ENCODE measurements at regions not wholly inside any gene's neighbourhood (a gene's known extent, or its start where the extent isn't known, plus 50 kb on each side); places are given as distances from the start of the nearest gene placed in this dataset.

- Histone ChIP-seq H3K36me3 (replicated peaks in 1 of 2; ENCODE audit: control extremely low read depth in 1 of 2, control insufficient read depth in 1 of 2, extremely low read depth in 1 of 2, insufficient read depth in 2 of 2, low read length in 1 of 2) (no peaks in the 10 kb centered on the region), H3K79me2 (ENCODE audit: control insufficient read depth, insufficient read depth, low read length) (no peaks in the 10 kb centered on the region), H3K4me3 (ENCODE audit: control extremely low read depth in 1 of 5, extremely low read depth in 1 of 5, insufficient read depth in 1 of 5, low read depth in 2 of 5, low read length in 4 of 5) (no peak overlapping the region), H3K4me2 (replicated peaks; ENCODE audit: low read depth, low read length, poor library complexity, severe bottlenecking) (no peak overlapping the region), H3K4me1 (ENCODE audit: control insufficient read depth in 2 of 2, insufficient read depth in 2 of 2, low read length in 2 of 2) (no peaks in the 10 kb centered on the region), H3K9ac (ENCODE audit: low read length) (no peak overlapping the region), H3K27me3 (replicated peaks in 1 of 4; ENCODE audit: control extremely low read depth in 1 of 4, control insufficient read depth in 3 of 4, insufficient read depth in 4 of 4, low read length in 3 of 4) (no peaks in the 10 kb centered on the region), H3K27ac (ENCODE audit: low read length in 2 of 2) (no peak overlapping the region), H4K20me1 (ENCODE audit: control insufficient read depth, insufficient read depth, low read length, poor library complexity, severe bottlenecking) (no peaks in the 10 kb centered on the region), H3K9me3 (ENCODE audit: control extremely low read depth in 1 of 3, control insufficient read depth in 2 of 3, insufficient read depth in 1 of 3, low read length in 2 of 3) (peaks cover 0 to 5% (median 1%) of the 10 kb centered on the region in 3 donors), H2AFZ (ENCODE audit: insufficient read depth, low read depth, low read length, poor library complexity, severe bottlenecking) (no peak overlapping the region)
- POLR2A ChIA-PET, result no interaction called here
- Mint-ChIP-seq H3K27ac (no peak overlapping the region), H3K9me3 (ENCODE audit: insufficient read depth) (peaks cover 2% of the 10 kb centered on the region), H3K4me3 (no peak overlapping the region), H3K4me1 (peaks cover 2% of the 10 kb centered on the region), H3K27me3 (no peaks in the 10 kb centered on the region)
- no peak for ATAC-seq (ENCODE audit: low read depth)
- TF ChIP-seq EZH2 (IDR thresholded peaks at IDR 0.05; ENCODE audit: borderline replicate concordance, insufficient read depth, low read depth, low read length, poor library complexity, severe bottlenecking), result no peak
- no peak for TF ChIP-seq CTCF (IDR thresholded peaks at IDR 0.05)
- intact Hi-C loops (cut with micrococcal nuclease), result no loop called here
- no peak for DNase-seq
- CTCF ChIA-PET, result no interaction called here
- WGBS (ENCODE audit: insufficient coverage), result no CpG with 5 or more reads among the region's 1 CpG
Measured at GRCh38 chr3:16738451-16738850, 133.2 kb upstream of the DAZL start.

- Histone ChIP-seq H3K4me2 (replicated peaks; ENCODE audit: low read depth, low read length, poor library complexity, severe bottlenecking) (no peak overlapping the region), H2AFZ (ENCODE audit: insufficient read depth, low read depth, low read length, poor library complexity, severe bottlenecking) (no peak overlapping the region), H3K9ac (ENCODE audit: low read length) (no peak overlapping the region), H4K20me1 (ENCODE audit: control insufficient read depth, insufficient read depth, low read length, poor library complexity, severe bottlenecking) (no peaks in the 10 kb centered on the region), H3K4me1 (ENCODE audit: control insufficient read depth in 2 of 2, insufficient read depth in 2 of 2, low read length in 2 of 2) (no peaks in the 10 kb centered on the region), H3K27ac (ENCODE audit: low read length in 2 of 2) (no peak overlapping the region), H3K27me3 (replicated peaks in 1 of 4; ENCODE audit: control extremely low read depth in 1 of 4, control insufficient read depth in 3 of 4, insufficient read depth in 4 of 4, low read length in 3 of 4) (no peaks in the 10 kb centered on the region), H3K36me3 (replicated peaks in 1 of 2; ENCODE audit: control extremely low read depth in 1 of 2, control insufficient read depth in 1 of 2, extremely low read depth in 1 of 2, insufficient read depth in 2 of 2, low read length in 1 of 2) (no peaks in the 10 kb centered on the region), H3K4me3 (ENCODE audit: control extremely low read depth in 1 of 5, extremely low read depth in 1 of 5, insufficient read depth in 1 of 5, low read depth in 2 of 5, low read length in 4 of 5) (no peak overlapping the region), H3K79me2 (ENCODE audit: control insufficient read depth, insufficient read depth, low read length) (no peaks in the 10 kb centered on the region), H3K9me3 (ENCODE audit: control extremely low read depth in 1 of 3, control insufficient read depth in 2 of 3, insufficient read depth in 1 of 3, low read length in 2 of 3) (peaks cover 0 to 5% (median 1%) of the 10 kb centered on the region in 3 donors)
- WGBS (ENCODE audit: insufficient coverage), result no CpG with 5 or more reads among the region's 5 CpGs
- Mint-ChIP-seq H3K9me3 (ENCODE audit: insufficient read depth) (no peaks in the 10 kb centered on the region), H3K27ac (no peak overlapping the region), H3K4me3 (no peak overlapping the region), H3K27me3 (no peaks in the 10 kb centered on the region), H3K4me1 (peaks cover 2% of the 10 kb centered on the region)
- DNase-seq (no peak), ATAC-seq (ENCODE audit: low read depth) (no peak)
- TF ChIP-seq CTCF (IDR thresholded peaks at IDR 0.05), result no peak
- no peak for TF ChIP-seq EZH2 (IDR thresholded peaks at IDR 0.05; ENCODE audit: borderline replicate concordance, insufficient read depth, low read depth, low read length, poor library complexity, severe bottlenecking)
- POLR2A ChIA-PET, result no interaction called here
- intact Hi-C loops (cut with micrococcal nuclease), result no loop called here
- CTCF ChIA-PET, result no interaction called here
Measured at GRCh38 chr3:16739541-16740105, 134.4 kb upstream of the DAZL start.
